HG03432 (cell line): ENCODE measurements at regions not wholly inside any gene's neighbourhood (a gene's known extent, or its start where the extent isn't known, plus 50 kb on each side); places are given as distances from the start of the nearest gene placed in this dataset.

Experiments used
- ATAC-seq: cut with Tn5 transposase; IDR thresholded peaks from one replicate; pipeline ENCODE4 v1.9.1; 2021; ENCODE audit warnings: mild to moderate bottlenecking, moderate library complexity; ENCODE audit not compliant: unreplicated experiment

DNA sequence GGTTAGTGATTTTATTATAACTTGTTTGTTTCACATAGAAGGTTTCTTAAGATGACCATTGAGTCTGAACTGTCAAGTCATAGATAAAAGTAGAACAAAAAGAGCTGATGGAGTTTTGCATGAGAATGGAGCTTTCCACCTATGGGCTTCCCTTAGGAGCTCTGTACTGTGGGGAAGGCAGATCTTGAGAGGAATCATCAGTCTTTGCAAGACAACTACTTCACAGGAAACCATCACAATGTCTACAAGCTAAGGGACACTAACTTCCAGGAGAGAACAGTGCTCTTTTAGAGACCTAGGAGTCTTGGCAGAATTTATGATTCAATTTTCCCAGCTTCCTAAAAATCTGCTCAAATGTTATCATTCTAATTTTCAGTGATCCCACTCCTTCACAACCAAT, 78.2 kb downstream of the FBXO5 start:
- no peak for ATAC-seq

DNA sequence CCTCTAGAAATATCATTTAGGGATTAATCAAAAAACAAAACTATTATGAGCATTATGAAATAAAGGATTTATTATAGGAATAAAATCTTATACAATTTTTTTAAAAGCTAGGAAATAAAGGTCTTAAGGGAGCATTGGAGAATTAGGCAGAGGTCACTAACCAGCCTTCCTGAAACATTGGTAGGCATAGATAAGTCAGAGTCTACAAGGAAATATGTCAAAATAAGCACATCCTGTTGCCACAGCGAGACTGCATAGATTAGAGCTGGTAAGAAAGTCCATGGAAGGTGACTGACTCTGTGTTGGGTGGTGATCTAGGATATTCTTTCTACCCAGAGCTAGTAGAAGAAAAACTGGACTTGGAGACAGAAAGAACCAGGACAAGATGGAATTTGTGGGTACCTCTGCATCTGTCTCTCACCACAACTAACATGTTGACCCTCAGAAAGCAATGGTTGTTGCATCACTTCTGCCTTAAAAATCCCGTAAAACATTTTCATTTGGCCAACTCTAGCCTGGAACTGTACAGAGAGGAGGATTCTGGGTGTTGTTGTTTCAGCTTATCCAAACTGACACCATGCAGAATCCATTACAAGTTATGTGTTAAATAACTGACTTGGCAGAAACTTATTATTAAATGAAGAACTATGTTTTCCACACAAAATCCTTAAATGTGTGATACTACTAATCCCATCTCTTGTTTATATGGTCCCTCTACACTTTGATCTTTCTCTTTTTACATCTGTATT, 77.1 kb downstream of the FBXO5 start:
- no peak for ATAC-seq

DNA sequence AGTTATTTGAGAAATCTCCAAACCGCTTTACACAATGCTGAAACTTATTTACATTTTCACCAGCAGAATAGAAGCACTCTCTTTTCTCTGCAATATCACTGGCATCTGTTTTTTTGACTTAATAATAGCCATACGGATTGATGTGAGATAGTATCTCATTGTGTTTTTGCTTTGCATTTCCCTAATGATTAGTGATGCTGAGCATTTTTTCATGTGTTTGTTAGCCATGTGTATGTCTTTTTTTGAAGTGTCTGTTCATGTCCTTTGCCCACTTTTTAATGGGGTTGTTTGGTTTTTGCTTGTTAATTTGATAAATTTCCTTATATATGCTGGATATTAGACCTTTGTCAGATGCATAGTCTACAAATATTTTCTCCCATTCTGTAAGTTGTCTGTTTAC, 73.6 kb downstream of the FBXO5 start:
- ATAC-seq: no peak

DNA sequence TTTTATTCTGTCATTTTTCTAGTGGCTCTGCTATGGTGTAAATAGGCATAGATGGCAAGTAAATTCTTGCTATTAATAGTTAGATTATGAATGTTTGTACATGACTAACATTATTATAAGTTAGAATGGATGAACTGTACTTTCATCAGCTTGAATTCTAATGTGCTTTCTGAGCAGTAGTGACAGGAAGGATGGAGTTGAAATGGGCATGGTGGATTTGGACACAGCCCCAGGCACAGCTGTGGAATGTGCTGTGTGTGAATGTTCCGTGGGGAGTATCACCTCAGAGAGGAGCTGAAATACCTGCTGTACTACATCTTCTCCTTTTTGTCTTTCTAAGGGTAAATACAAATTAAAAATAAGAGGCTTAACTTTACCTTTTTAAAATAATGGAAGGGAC, 66.8 kb downstream of the FBXO5 start:
- ATAC-seq: no peak

DNA sequence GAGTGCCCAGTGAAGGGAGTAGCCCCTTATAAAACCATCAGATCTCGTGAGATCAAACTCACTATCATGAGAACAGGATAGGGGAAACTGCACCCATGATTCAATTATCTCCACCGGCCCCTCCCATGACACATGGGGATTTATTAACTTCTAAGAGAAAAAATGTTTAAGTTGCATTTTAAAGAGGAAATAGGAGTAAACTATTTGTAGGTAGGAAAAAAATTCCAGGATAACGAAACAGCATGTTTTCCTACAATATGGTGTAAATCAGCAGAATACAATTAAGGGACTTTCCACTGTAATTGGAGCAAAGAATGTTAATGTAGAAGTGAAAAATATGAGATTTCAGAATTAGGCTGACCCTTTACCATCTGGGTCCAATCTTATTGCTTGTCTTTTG, 63.9 kb downstream of the FBXO5 start:
- no peak for ATAC-seq

DNA sequence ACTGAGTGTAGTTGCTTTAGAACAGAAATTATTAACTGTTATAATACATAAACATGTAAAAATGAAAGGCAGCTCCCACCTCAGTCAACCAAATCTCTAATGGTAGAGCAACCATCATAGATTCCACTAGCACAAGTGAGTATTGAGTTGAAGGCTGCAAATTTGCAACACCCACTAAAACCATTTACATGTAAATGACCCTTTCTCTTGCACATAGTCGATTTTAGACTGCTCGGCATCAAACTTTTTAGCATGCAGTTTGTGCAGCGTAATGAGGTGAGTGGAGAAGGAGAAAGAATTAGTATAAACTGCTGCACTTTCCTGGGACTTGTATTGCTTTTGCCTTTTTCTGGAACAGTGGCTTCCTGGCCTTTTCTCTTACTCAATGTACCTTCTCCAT, 62.8 kb downstream of the FBXO5 start:
- no peak for ATAC-seq
